Breast epithelium (tissue), 4 donors: ENCODE measurements at regions not wholly inside any gene's neighbourhood (a gene's known extent, or its start where the extent isn't known, plus 50 kb on each side); places are given as distances from the start of the nearest gene placed in this dataset.
"Not testable (repeated sequence)": the region's sequence is repeated elsewhere in the genome, so short reads cannot be mapped to it uniquely, and the experiment has no call there.

ENCODE experiments used
- DNase-seq, 2 donors: peaks; one replicate each; pipeline ENCODE4 v3.0.0-alpha.2; 2019; ENCODE audit warnings: low spot score in 2 of 2
- H3K27ac ChIP-seq, 2 donors: fragments of 200-600 bp; sonication (generic) in 1 of 2; one replicate each; pipeline ENCODE4 v1.5.1; 2016 to 2019; ENCODE audit warnings: mild to moderate bottlenecking in 1 of 2
- H3K27me3 ChIP-seq, 2 donors: fragments of 200-600 bp; sonication (generic) in 1 of 2; one replicate each; pipeline versions ENCODE4 v1.5.1 to v1.6.0; 2017 to 2019; ENCODE audit warnings: control low read depth in 1 of 2, mild to moderate bottlenecking in 1 of 2
- H3K36me3 ChIP-seq: fragments of 200-600 bp; one replicate; pipeline ENCODE4 v1.5.1; 2019
- H3K4me1 ChIP-seq, 2 donors: fragments of 200-600 bp; sonication (generic); one replicate each; pipeline ENCODE4 v1.5.1; 2016 to 2019; ENCODE audit warnings: control low read depth in 1 of 2
- H3K4me3 ChIP-seq, 3 donors: fragments of 200-600 bp; sonication (generic); 1 replicate in 2 of 3; 2 replicates in 1 of 3; pipeline ENCODE4 v1.5.1; 2016 to 2019; ENCODE audit warnings: mild to moderate bottlenecking in 3 of 3, moderate library complexity in 2 of 3
- H3K9me3 ChIP-seq, 2 donors: fragments of 200-600 bp; sonication (generic) in 1 of 2; one replicate each; pipeline ENCODE4 v1.5.1; 2016 to 2019; ENCODE audit warnings: control low read depth in 1 of 2
- POLR2A ChIP-seq: fragments of 450-650 bp; IDR thresholded peaks from one replicate; pipeline ENCODE4 v1.6.1; 2016; ENCODE audit warnings: antibody characterized with exemption, mild to moderate bottlenecking, moderate library complexity
- POLR2AphosphoS5 ChIP-seq, 3 donors: sonication (generic); formaldehyde crosslinking; IDR thresholded peaks; one replicate each; pipeline ENCODE4 v1.6.1; 2017; ENCODE audit warnings: antibody characterized with exemption in 3 of 3
- intact Hi-C: fragments of 100-400 bp; cut with DNase I; formaldehyde crosslinking; loops from one replicate; pipeline ENCODE4 v1.15.1; 2023; ENCODE audit warnings: low total_unique reads
- TF ChIP-seq, protein P1 (sequence below), 3 donors: fragments of 450-650 bp; IDR thresholded peaks; one replicate each; pipeline ENCODE4 v1.5.1; 2016 to 2017; ENCODE audit warnings: antibody characterized with exemption in 3 of 3, mild to moderate bottlenecking in 3 of 3, moderate library complexity in 3 of 3

DNA sequence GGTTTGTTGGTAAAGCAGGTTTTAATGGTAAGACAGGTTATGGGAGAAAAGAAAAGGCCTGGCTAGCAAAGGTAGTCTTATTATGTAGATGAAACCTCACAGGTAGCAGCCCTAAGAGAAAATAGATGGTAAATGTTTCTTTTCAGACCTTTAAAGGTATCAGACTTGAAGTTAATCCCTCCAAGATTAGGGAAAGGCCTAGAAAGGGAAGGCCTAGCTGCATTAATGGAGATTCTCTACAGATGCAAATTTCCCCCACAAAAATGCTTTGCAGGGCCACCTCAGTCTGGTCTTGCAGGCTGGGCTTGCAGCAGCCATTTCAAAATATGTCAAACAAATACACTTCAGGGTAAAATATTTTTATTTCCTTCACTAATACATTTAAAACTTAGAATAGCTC lies 1410.6 kb downstream of the RPA4 start:
- Histone ChIP-seq H3K9me3 (no peaks in the 10 kb centered on the region), H3K27ac (no peak overlapping the region), H3K4me3 (no peak overlapping the region), H3K27me3 (peaks cover 0 to 5% of the 10 kb centered on the region in 2 donors), H3K4me1 (no peaks in the 10 kb centered on the region), H3K36me3 (no peaks in the 10 kb centered on the region)
- no peak for TF ChIP-seq POLR2A
- TF ChIP-seq POLR2AphosphoS5 (IDR thresholded peaks at IDR 0.05), result no peak
- TF ChIP-seq, protein P1, sequence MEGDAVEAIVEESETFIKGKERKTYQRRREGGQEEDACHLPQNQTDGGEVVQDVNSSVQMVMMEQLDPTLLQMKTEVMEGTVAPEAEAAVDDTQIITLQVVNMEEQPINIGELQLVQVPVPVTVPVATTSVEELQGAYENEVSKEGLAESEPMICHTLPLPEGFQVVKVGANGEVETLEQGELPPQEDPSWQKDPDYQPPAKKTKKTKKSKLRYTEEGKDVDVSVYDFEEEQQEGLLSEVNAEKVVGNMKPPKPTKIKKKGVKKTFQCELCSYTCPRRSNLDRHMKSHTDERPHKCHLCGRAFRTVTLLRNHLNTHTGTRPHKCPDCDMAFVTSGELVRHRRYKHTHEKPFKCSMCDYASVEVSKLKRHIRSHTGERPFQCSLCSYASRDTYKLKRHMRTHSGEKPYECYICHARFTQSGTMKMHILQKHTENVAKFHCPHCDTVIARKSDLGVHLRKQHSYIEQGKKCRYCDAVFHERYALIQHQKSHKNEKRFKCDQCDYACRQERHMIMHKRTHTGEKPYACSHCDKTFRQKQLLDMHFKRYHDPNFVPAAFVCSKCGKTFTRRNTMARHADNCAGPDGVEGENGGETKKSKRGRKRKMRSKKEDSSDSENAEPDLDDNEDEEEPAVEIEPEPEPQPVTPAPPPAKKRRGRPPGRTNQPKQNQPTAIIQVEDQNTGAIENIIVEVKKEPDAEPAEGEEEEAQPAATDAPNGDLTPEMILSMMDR (IDR thresholded peaks at IDR 0.05), result no peak
- no peak for DNase-seq
- intact Hi-C loops, result no loop called here

DNA sequence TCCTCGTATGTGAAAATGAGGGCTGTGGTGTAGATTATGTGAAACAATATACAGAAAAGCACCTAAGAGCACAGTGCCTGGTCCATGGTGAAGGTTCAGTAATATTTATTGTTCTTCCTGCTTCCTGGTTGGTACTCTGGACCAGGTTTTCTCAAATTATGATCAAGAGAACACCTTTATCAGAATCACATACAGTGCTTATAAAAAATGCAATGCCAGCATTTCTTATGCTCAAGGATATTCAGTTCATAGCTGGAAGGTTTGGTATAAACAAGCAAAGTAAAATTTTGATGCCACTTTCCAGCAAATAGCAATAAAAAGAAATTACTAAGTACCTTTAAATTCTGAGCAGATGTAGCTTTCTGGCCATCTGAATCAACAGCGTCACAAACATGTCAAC lies 1412.4 kb downstream of the RPA4 start:
- DNase-seq, result no peak
- TF ChIP-seq POLR2A, result no peak
- no peak for TF ChIP-seq POLR2AphosphoS5 (IDR thresholded peaks at IDR 0.05)
- TF ChIP-seq, protein P1 (IDR thresholded peaks at IDR 0.05), result no peak
- intact Hi-C loops, result no loop called here
- no peak overlapping the region for H3K4me3 ChIP-seq
- no peak overlapping the region for H3K27ac ChIP-seq
- H3K9me3 ChIP-seq, result peaks cover 4 to 8% of the 10 kb centered on the region in 2 donors
- peaks cover 0 to 5% of the 10 kb centered on the region in 2 donors for H3K27me3 ChIP-seq
- H3K36me3 ChIP-seq, result no peaks in the 10 kb centered on the region
- no peaks in the 10 kb centered on the region for H3K4me1 ChIP-seq

DNA sequence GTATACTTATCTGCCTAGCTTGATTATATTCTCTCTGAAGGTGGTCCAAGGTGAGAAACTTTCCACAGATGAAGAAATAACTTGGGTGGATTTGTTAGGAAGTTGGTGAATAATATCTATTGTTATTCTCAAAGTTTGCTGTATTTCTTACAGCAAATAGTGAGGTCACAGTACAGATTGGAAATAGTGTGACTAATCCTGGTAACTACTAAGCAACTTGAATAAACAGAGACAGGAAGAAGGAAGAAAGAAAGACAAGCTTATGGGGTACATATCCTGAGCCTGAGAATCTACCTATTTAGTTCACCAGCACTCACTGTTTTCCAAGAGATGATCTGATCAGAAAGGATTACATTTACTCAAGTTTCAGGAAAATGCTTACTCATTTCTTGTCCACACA lies 1416.1 kb downstream of the RPA4 start:
- intact Hi-C loops, result no loop called here
- no peak for TF ChIP-seq POLR2AphosphoS5 (IDR thresholded peaks at IDR 0.05)
- TF ChIP-seq, protein P1 (IDR thresholded peaks at IDR 0.05), result no peak
- no peak for TF ChIP-seq POLR2A

DNA sequence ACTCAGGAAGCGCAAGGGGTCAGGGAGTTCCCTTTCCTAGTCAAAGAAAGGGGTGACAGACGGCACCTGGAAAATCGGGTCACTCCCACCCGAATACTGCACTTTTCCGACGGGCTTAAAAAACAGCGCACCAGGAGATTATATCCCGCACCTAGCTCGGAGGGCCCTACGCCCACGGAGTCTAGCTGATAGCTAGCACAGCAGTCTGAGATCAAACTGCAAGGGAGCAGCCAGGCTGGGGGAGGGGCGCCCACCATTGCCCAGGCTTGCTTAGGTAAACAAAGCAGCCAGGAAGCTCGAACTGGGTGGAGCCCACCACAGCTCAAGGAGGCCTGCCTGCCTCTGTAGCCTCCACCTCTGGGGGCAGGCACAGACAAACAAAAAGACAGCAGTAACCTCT lies 1416.8 kb downstream of the RPA4 start:
- H3K4me1 ChIP-seq, DNase-seq, H3K9me3 ChIP-seq, H3K27ac ChIP-seq, H3K4me3 ChIP-seq, intact Hi-C loops, H3K36me3 ChIP-seq, H3K27me3 ChIP-seq: not testable (repeated sequence)

More for the DNA sequence above, 1416.1 kb downstream of the RPA4 start:
- Histone ChIP-seq H3K36me3 (no peaks in the 10 kb centered on the region), H3K9me3 (peaks cover 4 to 8% of the 10 kb centered on the region in 2 donors), H3K27ac (no peak overlapping the region), H3K4me1 (no peaks in the 10 kb centered on the region), H3K4me3 (no peak overlapping the region), H3K27me3 (peaks cover 0 to 5% of the 10 kb centered on the region in 2 donors)
- DNase-seq, result no peak

DNA sequence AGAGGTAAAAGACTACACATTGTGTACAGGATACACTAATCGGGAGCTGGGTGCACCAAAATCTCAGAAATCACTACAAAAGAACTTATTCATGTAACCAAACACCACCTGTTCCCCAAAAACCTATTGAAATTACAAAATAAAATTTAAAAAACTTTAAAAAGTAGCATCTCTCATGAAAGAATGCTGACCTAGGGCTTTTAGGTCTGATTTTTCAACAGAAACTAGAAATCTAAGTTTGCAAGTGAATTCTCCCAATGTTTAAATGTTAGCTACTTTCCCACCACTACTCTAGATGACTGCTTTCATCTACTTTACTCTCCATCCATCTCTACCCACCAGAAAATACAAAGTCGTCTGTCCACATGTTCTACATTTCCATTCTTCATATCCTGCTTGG lies 1447.7 kb downstream of the RPA4 start:
- TF ChIP-seq, protein P1 (IDR thresholded peaks at IDR 0.05), result no peak
- no peak for TF ChIP-seq POLR2AphosphoS5 (IDR thresholded peaks at IDR 0.05)
- no peak for TF ChIP-seq POLR2A
- no peak for DNase-seq
- H3K36me3 ChIP-seq, result no peaks in the 10 kb centered on the region

DNA sequence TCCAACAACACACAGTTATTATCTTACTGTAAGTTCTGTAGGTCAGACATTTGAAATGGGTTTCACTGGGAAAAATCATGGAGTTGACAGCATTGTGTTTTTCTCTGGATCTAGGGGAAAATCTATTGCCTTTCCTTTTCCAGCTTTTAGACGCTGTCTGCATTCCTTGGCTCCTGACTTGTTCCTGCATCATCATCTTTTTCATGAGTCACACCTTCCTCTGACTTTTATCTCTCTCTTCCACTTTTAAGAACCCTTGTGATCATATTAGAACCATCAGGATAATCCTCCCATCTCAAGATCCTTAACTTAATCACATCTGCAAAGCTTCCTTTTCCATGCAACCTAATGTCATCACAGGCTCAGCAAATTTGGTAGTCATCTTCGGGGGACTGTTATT lies 1454.8 kb downstream of the RPA4 start:
- TF ChIP-seq POLR2AphosphoS5 (IDR thresholded peaks at IDR 0.05) (no peak), POLR2A (no peak)
- TF ChIP-seq, protein P1 (IDR thresholded peaks at IDR 0.05), result no peak
- H3K4me1 ChIP-seq, result no peaks in the 10 kb centered on the region
- no peak overlapping the region for H3K4me3 ChIP-seq
- H3K27ac ChIP-seq, result no peak overlapping the region
- H3K27me3 ChIP-seq, result peaks cover 0 to 7% of the 10 kb centered on the region in 2 donors
- H3K9me3 ChIP-seq, result peaks cover 0 to 20% of the 10 kb centered on the region in 2 donors
- no peak for DNase-seq
- intact Hi-C loops, result no loop called here
- H3K36me3 ChIP-seq, result no peaks in the 10 kb centered on the region

More for the DNA sequence above, 1447.7 kb downstream of the RPA4 start:
- Histone ChIP-seq H3K4me3 (no peak overlapping the region), H3K27ac (no peak overlapping the region), H3K9me3 (no peaks in the 10 kb centered on the region), H3K4me1 (no peaks in the 10 kb centered on the region), H3K27me3 (peaks cover 0 to 20% of the 10 kb centered on the region in 2 donors)
- intact Hi-C loops, result no loop called here
